Caco-2 (cell line): ENCODE measurements at regions not wholly inside any gene's neighbourhood (a gene's known extent, or its start where the extent isn't known, plus 50 kb on each side); places are given as distances from the start of the nearest gene placed in this dataset.

Experiments used
- BruUV-seq: library from RNA; stranded (reverse); fragments of 400-500 nt; replicated peaks from 2 replicates; lab custom pipeline; 2021; lab: Mats Ljungman, UMichigan
- CTCF ChIA-PET: fragments of 300-600 bp; sonication (Branson Sonifier 250); formaldehyde crosslinking; loops from one replicate; lab custom pipeline; 2022; ENCODE audit warnings: antibody characterized with exemption; lab: Charles Lee
- POLR2A ChIA-PET: fragments of 300-600 bp; sonication (Branson Sonifier 250); formaldehyde crosslinking; loops from one replicate; lab custom pipeline; 2022; ENCODE audit warnings: antibody characterized with exemption; lab: Charles Lee
- DNase-seq, 2 experiments: peaks; one replicate each; pipeline versions ENCODE4 v3.0.0 to v3.0.0-alpha.2; 2020 to 2022
- H3K27me3 ChIP-seq: replicated peaks from 2 replicates; pipeline ENCODE4 v1.6.0; 2011; ENCODE audit warnings: low read length; ENCODE audit not compliant: control insufficient read depth, insufficient read depth
- H3K36me3 ChIP-seq: 2 replicates; pipeline ENCODE4 v1.5.1; 2011; ENCODE audit warnings: low read length; ENCODE audit not compliant: control insufficient read depth, insufficient read depth
- H3K4me1 ChIP-seq: fragments of 250-450 bp; sonication (Bioruptor Pico); 2 replicates; pipeline ENCODE4 v1.5.1; 2020; ENCODE audit warnings: mild to moderate bottlenecking
- H3K4me3 ChIP-seq: 2 replicates; pipeline ENCODE4 v1.5.1; 2011; ENCODE audit warnings: low read depth, mild to moderate bottlenecking, control low read depth, low read length
- H3K9me3 ChIP-seq: fragments of 250-450 bp; sonication (Bioruptor Pico); 2 replicates; pipeline ENCODE4 v1.5.1; 2020; ENCODE audit warnings: mild to moderate bottlenecking, moderate library complexity
- H3K27ac Mint-ChIP-seq: one replicate; pipeline ENCODE4 v1.8.0; 2022; ENCODE audit warnings: mixed read lengths; ENCODE audit not compliant: unreplicated experiment
- H3K27me3 Mint-ChIP-seq: one replicate; pipeline ENCODE4 v1.8.0; 2022; ENCODE audit warnings: mixed read lengths; ENCODE audit not compliant: insufficient read depth, unreplicated experiment
- H3K36me3 Mint-ChIP-seq: one replicate; pipeline ENCODE4 v1.8.0; 2022; ENCODE audit warnings: mild to moderate bottlenecking, mixed read lengths; ENCODE audit not compliant: insufficient read depth, unreplicated experiment
- H3K4me1 Mint-ChIP-seq: one replicate; pipeline ENCODE4 v1.8.0; 2022; ENCODE audit warnings: low read depth, mixed read lengths; ENCODE audit not compliant: unreplicated experiment
- H3K4me3 Mint-ChIP-seq: one replicate; pipeline ENCODE4 v1.8.0; 2022; ENCODE audit warnings: mild to moderate bottlenecking, moderate library complexity, mixed read lengths; ENCODE audit not compliant: unreplicated experiment
- H3K9me3 Mint-ChIP-seq: one replicate; pipeline ENCODE4 v1.8.0; 2022; ENCODE audit warnings: mixed read lengths; ENCODE audit not compliant: unreplicated experiment
- CTCF ChIP-seq, 2 experiments: fragments of 200-600 bp in 1 of 2; IDR thresholded peaks; 1 replicate in 1 of 2; 2 replicates in 1 of 2; pipeline versions ENCODE4 v1.5.1 to v1.8.0; 2011 to 2022; ENCODE audit warnings: antibody characterized with exemption in 1 of 2, control low read depth in 1 of 2, inconsistent platforms in 1 of 2, low read depth in 1 of 2, low read length in 1 of 2, mild to moderate bottlenecking in 1 of 2, moderate library complexity in 1 of 2; ENCODE audit not compliant: insufficient read depth in 1 of 2, severe bottlenecking in 1 of 2, unreplicated experiment in 1 of 2
- intact Hi-C: fragments of 100-400 bp; cut with micrococcal nuclease; formaldehyde crosslinking; loops from one replicate; pipeline ENCODE4 v1.10.0; 2022; ENCODE audit not compliant: unreplicated experiment

- ChIA-PET CTCF (no interaction called here), POLR2A (no interaction called here)
- Mint-ChIP-seq H3K4me3 (no peak overlapping the region), H3K9me3 (peaks cover 15% of the 10 kb centered on the region), H3K4me1 (no peaks in the 10 kb centered on the region), H3K36me3 (no peaks in the 10 kb centered on the region), H3K27me3 (no peaks in the 10 kb centered on the region), H3K27ac (no peak overlapping the region)
- Histone ChIP-seq H3K27me3 (no peaks in the 10 kb centered on the region), H3K4me3 (no peak overlapping the region), H3K36me3 (no peaks in the 10 kb centered on the region), H3K4me1 (no peaks in the 10 kb centered on the region), H3K9me3 (no peaks in the 10 kb centered on the region)
- TF ChIP-seq CTCF (IDR thresholded peaks at IDR 0.05; ENCODE audit: insufficient read depth in 1 of 2, low read depth in 1 of 2, low read length in 1 of 2, severe bottlenecking in 1 of 2, unreplicated experiment in 1 of 2): no peak
- DNase-seq: no peak
- intact Hi-C loops: no loop called here
- no TSS peak for BruUV-seq
These were observed 81.6 kb upstream of the SNX9 start for GRCh38 chr6:157741321-157741947.

- H3K4me3 ChIP-seq: no peak overlapping the region
- TF ChIP-seq CTCF (IDR thresholded peaks at IDR 0.05; ENCODE audit: insufficient read depth in 1 of 2, low read depth in 1 of 2, low read length in 1 of 2, severe bottlenecking in 1 of 2, unreplicated experiment in 1 of 2): no peak
- H3K9me3 ChIP-seq: 0 out of 2 replicates have a peak, but pooled peaks cover 1% of the 10 kb centered on the region
- no peaks in the 10 kb centered on the region for H3K27me3 ChIP-seq
- H3K4me1 ChIP-seq: peaks cover under 1% of the 10 kb centered on the region
- no peak overlapping the region for H3K4me3 Mint-ChIP-seq
- intact Hi-C loops: no loop called here
- no peaks in the 10 kb centered on the region for H3K4me1 Mint-ChIP-seq
- no peaks in the 10 kb centered on the region for H3K27me3 Mint-ChIP-seq
- ChIA-PET POLR2A (no interaction called here), CTCF (no interaction called here)
- BruUV-seq: no TSS peak
- H3K36me3 Mint-ChIP-seq: no peaks in the 10 kb centered on the region
- H3K36me3 ChIP-seq: no peaks in the 10 kb centered on the region
- H3K27ac Mint-ChIP-seq: no peak overlapping the region
- H3K9me3 Mint-ChIP-seq: peaks cover 14% of the 10 kb centered on the region
- DNase-seq: no peak
These were observed 81.0 kb upstream of the SNX9 start for GRCh38 chr6:157741948-157742556.

GRCh38 chr6:157744102-157744601 is 78.9 kb upstream of the SNX9 start:
- Mint-ChIP-seq H3K4me1 (no peaks in the 10 kb centered on the region), H3K36me3 (no peaks in the 10 kb centered on the region), H3K9me3 (no peaks in the 10 kb centered on the region), H3K27me3 (no peaks in the 10 kb centered on the region), H3K4me3 (no peak overlapping the region), H3K27ac (no peak overlapping the region)
- H3K9me3 ChIP-seq: 0 out of 2 replicates have a peak, but pooled peaks cover 4% of the 10 kb centered on the region
- POLR2A ChIA-PET: no interaction called here
- H3K27me3 ChIP-seq: no peaks in the 10 kb centered on the region
- CTCF ChIA-PET: no interaction called here
- no peak for DNase-seq
- no peaks in the 10 kb centered on the region for H3K36me3 ChIP-seq
- no peak overlapping the region for H3K4me3 ChIP-seq
- intact Hi-C loops: no loop called here
- TF ChIP-seq CTCF (IDR thresholded peaks at IDR 0.05; ENCODE audit: insufficient read depth in 1 of 2, low read depth in 1 of 2, low read length in 1 of 2, severe bottlenecking in 1 of 2, unreplicated experiment in 1 of 2): no peak
- peaks cover 8% of the 10 kb centered on the region for H3K4me1 ChIP-seq
- BruUV-seq: no TSS peak
